GM21515 (cell line): ENCODE measurements at regions not wholly inside any gene's neighbourhood (a gene's known extent, or its start where the extent isn't known, plus 50 kb on each side); places are given as distances from the start of the nearest gene placed in this dataset.
"Not testable (repeated sequence)": the region's sequence is repeated elsewhere in the genome, so short reads cannot be mapped to it uniquely, and the experiment has no call there.

Experiments used
- ATAC-seq: cut with Tn5 transposase; IDR thresholded peaks from one replicate; pipeline ENCODE4 v1.9.1; 2021; ENCODE audit not compliant: unreplicated experiment

- ATAC-seq: no peak
Observed at GRCh38 chr1:218904416-218904815, 269.3 kb upstream of the LYPLAL1 start.

- no peak for ATAC-seq
Observed at GRCh38 chr1:218916720-218917119, 257.0 kb upstream of the LYPLAL1 start.

- no peak for ATAC-seq
Observed at GRCh38 chr1:218917656-218918055, 256.0 kb upstream of the LYPLAL1 start.

GRCh38 chr1:218925777-218926176, 247.9 kb upstream of the LYPLAL1 start:
- ATAC-seq: no peak

- no peak for ATAC-seq
Observed at GRCh38 chr1:218926631-218927030, 247.0 kb upstream of the LYPLAL1 start.

- ATAC-seq: no peak
Observed at GRCh38 chr1:218930000-218930399, 243.7 kb upstream of the LYPLAL1 start.

- ATAC-seq: no peak
Observed at GRCh38 chr1:218930472-218931241, 243.0 kb upstream of the LYPLAL1 start.

GRCh38 chr1:218931324-218931723, 242.4 kb upstream of the LYPLAL1 start:
- no peak for ATAC-seq

- no peak for ATAC-seq
Observed at GRCh38 chr1:218933513-218933912, 240.2 kb upstream of the LYPLAL1 start.

- not testable (repeated sequence) for ATAC-seq
Observed at GRCh38 chr1:218935408-218935807, 238.3 kb upstream of the LYPLAL1 start.

GRCh38 chr1:218938259-218938658, 235.4 kb upstream of the LYPLAL1 start:
- ATAC-seq: no peak

GRCh38 chr1:218939095-218939494, 234.6 kb upstream of the LYPLAL1 start:
- no peak for ATAC-seq

GRCh38 chr1:218942431-218942830, 231.2 kb upstream of the LYPLAL1 start:
- ATAC-seq: no peak

GRCh38 chr1:218943371-218943770, 230.3 kb upstream of the LYPLAL1 start:
- no peak for ATAC-seq

- ATAC-seq: no peak
Observed at GRCh38 chr1:218945050-218945449, 228.6 kb upstream of the LYPLAL1 start.

GRCh38 chr1:218946147-218946546, 227.5 kb upstream of the LYPLAL1 start:
- no peak for ATAC-seq

GRCh38 chr1:218948446-218948845, 225.2 kb upstream of the LYPLAL1 start:
- ATAC-seq: no peak

- ATAC-seq: no peak
Observed at GRCh38 chr1:218953386-218953785, 220.3 kb upstream of the LYPLAL1 start.

GRCh38 chr1:218957971-218958370, 215.7 kb upstream of the LYPLAL1 start:
- no peak for ATAC-seq

GRCh38 chr1:218959784-218960183, 213.9 kb upstream of the LYPLAL1 start:
- ATAC-seq: no peak

- ATAC-seq: no peak
Observed at GRCh38 chr1:218964471-218965185, 209.1 kb upstream of the LYPLAL1 start.

- no peak for ATAC-seq
Observed at GRCh38 chr1:218965821-218966220, 207.9 kb upstream of the LYPLAL1 start.
